ENCODE measurements at regions not wholly inside any gene's neighbourhood (a gene's known extent, or its start where the extent isn't known, plus 50 kb on each side); places are given as distances from the start of the nearest gene placed in this dataset.

DNA sequence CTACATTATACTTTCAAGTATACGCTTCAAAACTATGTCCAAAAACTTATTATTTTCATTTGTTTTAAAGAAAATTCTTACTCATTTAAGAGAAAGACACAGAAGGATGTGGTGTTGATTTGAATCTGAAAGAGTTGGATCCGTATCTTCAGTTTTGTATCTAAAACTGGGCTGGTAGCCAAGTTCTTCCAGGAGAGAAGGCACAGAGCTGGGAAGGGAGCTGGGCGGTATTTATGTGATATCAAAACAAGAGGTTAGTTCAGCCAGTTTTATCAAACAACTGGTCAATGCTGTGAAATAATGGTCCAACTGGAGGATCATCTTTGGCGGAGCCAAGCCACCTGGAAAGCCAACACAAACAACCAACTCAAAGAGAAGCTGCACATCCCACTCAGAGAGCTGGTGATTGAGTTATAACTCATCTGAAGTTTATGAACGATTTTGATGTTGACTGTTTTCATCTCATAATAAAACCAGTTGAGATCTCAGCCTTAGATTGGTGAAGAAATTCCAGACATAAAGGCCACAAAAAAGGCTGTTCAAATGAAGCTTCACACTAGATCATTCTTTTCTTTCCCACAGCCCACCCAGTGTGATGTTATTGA is 489.6 kb upstream of the RASGRP1 start:
- Histone ChIP-seq H3K4me1 (no peaks in the 10 kb centered on the region), H3K27me3 (ENCODE audit: insufficient read depth in 3 of 3, low read length in 2 of 3) (no peaks in the 10 kb centered on the region), H3K9me3 (peaks cover 12% of the 10 kb centered on the region), H3K36me3 (ENCODE audit: insufficient read depth in 1 of 2, low read depth in 1 of 2) (no peaks in the 10 kb centered on the region), H3K4me3 (no peak overlapping the region), H3K27ac (no peak overlapping the region)
- 62 to 70% (median 69%) methylated on average over 5 of the region's 5 CpGs for WGBS, 3 donors
- no peak for ATAC-seq
- DNase-seq, result no peak
- intact Hi-C loops (cut with DNase I), result no loop called here
- TF ChIP-seq, protein P1, sequence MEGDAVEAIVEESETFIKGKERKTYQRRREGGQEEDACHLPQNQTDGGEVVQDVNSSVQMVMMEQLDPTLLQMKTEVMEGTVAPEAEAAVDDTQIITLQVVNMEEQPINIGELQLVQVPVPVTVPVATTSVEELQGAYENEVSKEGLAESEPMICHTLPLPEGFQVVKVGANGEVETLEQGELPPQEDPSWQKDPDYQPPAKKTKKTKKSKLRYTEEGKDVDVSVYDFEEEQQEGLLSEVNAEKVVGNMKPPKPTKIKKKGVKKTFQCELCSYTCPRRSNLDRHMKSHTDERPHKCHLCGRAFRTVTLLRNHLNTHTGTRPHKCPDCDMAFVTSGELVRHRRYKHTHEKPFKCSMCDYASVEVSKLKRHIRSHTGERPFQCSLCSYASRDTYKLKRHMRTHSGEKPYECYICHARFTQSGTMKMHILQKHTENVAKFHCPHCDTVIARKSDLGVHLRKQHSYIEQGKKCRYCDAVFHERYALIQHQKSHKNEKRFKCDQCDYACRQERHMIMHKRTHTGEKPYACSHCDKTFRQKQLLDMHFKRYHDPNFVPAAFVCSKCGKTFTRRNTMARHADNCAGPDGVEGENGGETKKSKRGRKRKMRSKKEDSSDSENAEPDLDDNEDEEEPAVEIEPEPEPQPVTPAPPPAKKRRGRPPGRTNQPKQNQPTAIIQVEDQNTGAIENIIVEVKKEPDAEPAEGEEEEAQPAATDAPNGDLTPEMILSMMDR (IDR thresholded peaks at IDR 0.05), result no peak

DNA sequence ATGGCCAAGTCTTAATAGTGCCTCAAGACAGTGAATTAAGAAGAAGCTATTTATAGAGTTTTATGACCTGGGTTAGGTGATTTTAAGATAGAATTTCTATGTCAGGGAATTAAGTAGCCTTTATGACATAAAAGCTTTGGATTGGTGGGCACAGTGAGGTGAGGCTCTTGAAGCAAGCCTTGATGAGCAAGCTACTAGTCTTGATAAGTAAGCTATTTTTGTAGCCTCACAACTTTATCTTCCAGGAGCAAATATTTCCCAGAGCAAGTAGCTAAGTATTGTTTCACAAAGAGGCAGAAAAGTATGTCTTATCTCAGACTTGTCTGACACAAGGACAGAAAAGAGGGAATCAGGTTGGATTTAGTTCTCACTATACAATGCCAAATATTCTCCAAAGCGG is 491.7 kb upstream of the RASGRP1 start:
- no peaks in the 10 kb centered on the region for H3K36me3 ChIP-seq (ENCODE audit: insufficient read depth in 1 of 2, low read depth in 1 of 2)
- TF ChIP-seq, protein P1 (IDR thresholded peaks at IDR 0.05), result no peak
- intact Hi-C loops (cut with DNase I), result no loop called here
- H3K27me3 ChIP-seq (ENCODE audit: insufficient read depth in 3 of 3, low read length in 2 of 3), result no peaks in the 10 kb centered on the region
- DNase-seq (no peak), ATAC-seq (no peak)
- H3K9me3 ChIP-seq, result no peaks in the 10 kb centered on the region
- no peak overlapping the region for H3K4me3 ChIP-seq
- 94 to 97% (median 95%) methylated on average over 1 of the region's 1 CpG for WGBS, 3 donors
- H3K27ac ChIP-seq, result no peak overlapping the region
- H3K4me1 ChIP-seq, result no peaks in the 10 kb centered on the region

DNA sequence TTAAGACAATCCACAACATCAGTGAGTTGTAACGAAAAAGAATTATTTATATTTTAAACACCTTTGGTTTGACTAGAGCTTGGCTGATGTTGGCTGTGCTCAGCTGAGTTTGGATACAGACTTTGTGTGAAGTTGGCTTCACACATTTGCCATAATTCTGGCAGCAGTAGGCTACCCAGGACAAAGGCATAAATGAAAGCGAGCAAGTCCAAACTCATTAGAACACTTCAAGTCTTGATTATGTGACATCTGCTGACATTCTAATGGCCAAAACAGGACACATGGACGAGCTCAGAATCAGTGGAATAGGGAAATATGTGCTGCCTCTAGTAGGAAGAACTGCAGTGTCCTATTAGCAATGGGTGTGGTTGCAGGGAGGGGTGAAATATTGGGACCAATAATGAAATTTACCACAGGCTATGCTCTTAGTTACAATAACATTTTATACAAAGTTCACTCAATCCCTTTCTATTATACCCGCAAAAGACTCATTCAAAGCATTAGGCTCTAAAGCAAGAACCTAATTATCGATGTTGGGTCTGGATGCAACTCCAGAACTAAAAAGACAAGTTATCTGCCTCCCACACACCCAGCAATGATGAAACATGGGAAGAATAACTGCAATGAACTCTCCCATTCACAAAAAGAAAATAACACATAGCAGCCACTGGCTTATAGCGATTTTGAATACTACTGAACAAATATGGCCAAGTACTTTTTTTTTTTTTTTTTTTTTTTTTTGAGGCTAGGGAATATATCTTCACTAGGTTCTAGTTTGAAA is 493.9 kb upstream of the RASGRP1 start:
- 81 to 86% (median 82%) methylated on average over 6 of the region's 6 CpGs for WGBS, 3 donors
- no peak for DNase-seq
- Histone ChIP-seq H3K27me3 (ENCODE audit: insufficient read depth in 3 of 3, low read length in 2 of 3) (no peaks in the 10 kb centered on the region), H3K36me3 (ENCODE audit: insufficient read depth in 1 of 2, low read depth in 1 of 2) (no peaks in the 10 kb centered on the region), H3K9me3 (no peaks in the 10 kb centered on the region), H3K27ac (no peak overlapping the region), H3K4me1 (no peaks in the 10 kb centered on the region), H3K4me3 (no peak overlapping the region)
- TF ChIP-seq, protein P1 (IDR thresholded peaks at IDR 0.05), result no peak
- intact Hi-C loops (cut with DNase I), result no loop called here
- ATAC-seq, result no peak

DNA sequence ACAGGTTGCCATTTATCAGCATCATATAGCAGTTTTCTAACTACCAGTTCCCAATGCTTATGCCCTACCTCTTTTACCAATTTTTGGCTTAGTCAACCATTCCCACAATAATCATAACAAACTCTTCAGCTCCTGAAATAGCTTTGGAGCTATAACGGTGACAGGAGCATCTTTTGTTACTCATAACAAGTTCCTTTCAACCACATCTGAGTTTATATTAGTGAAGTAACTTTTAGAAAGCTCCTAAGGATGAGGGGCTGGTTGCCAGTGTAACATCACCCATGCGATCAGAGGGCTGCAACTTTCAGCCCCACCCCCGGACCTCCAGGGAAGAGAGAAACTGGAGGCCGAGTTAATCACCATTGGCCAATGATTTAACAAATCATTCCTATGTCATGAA is 495.3 kb upstream of the RASGRP1 start:
- H3K27ac ChIP-seq, result no peak overlapping the region
- intact Hi-C loops (cut with DNase I), result no loop called here
- H3K36me3 ChIP-seq (ENCODE audit: insufficient read depth in 1 of 2, low read depth in 1 of 2), result no peaks in the 10 kb centered on the region
- no peak for ATAC-seq
- H3K4me3 ChIP-seq, result no peak overlapping the region
- TF ChIP-seq, protein P1 (IDR thresholded peaks at IDR 0.05), result no peak
- H3K4me1 ChIP-seq, result no peaks in the 10 kb centered on the region
- 87 to 93% (median 89%) methylated on average over 4 of the region's 4 CpGs for WGBS, 3 donors
- no peaks in the 10 kb centered on the region for H3K27me3 ChIP-seq (ENCODE audit: insufficient read depth in 3 of 3, low read length in 2 of 3)
- no peaks in the 10 kb centered on the region for H3K9me3 ChIP-seq
- no peak for DNase-seq
